HepG2 (cell line): ENCODE measurements at regions not wholly inside any gene's neighbourhood (a gene's known extent, or its start where the extent isn't known, plus 50 kb on each side); places are given as distances from the start of the nearest gene placed in this dataset.

Experiments used
- ATAC-seq: fragments of 200-7000 bp; cut with Tn5 transposase; 3 replicates; pipeline ENCODE4 v1.9.1; 2020; ENCODE audit warnings: mild to moderate bottlenecking, moderate library complexity
- BruUV-seq: library from RNA; stranded (reverse); fragments of 400-500 nt; replicated peaks from 2 replicates; lab custom pipeline; 2021; lab: Mats Ljungman, UMichigan
- CTCF ChIA-PET: fragments of 300-600 bp; formaldehyde crosslinking; extraction: SDS; loops from one replicate; lab custom pipeline; 2021; ENCODE audit warnings: low total read pairs, inconsistent platforms, low intra/inter-chr PET ratio; lab: Yijun Ruan, JAX
- POLR2A ChIA-PET: fragments of 350-600 bp; sonication (Branson Sonifier 250); formaldehyde crosslinking; loops from one replicate; lab custom pipeline; 2020; ENCODE audit warnings: antibody characterized with exemption, inconsistent platforms; lab: Yijun Ruan, JAX
- DNase-seq: peaks from one replicate; pipeline ENCODE4 v3.0.0-alpha.2; 2015; ENCODE audit warnings: low spot score
- FAIRE-seq: peaks from 3 replicates; lab custom pipeline; 2011; peaks lifted over from hg19 to GRCh38; lab: Jason Lieb, UNC
- H2AFZ ChIP-seq: one replicate; pipeline ENCODE4 v1.6.1; 2011; ENCODE audit warnings: low read length, inconsistent platforms
- H3K27ac ChIP-seq: fragments of 300-600 bp; 3 replicates; pipeline ENCODE4 v1.8.0; 2011; ENCODE audit warnings: mixed run types, mild to moderate bottlenecking, mixed read lengths, low read length, inconsistent platforms; ENCODE audit not compliant: insufficient read depth; ENCODE audit errors: extremely low read length
- H3K27me3 ChIP-seq, 2 experiments: fragments of 200-600 bp in 1 of 2; 2 replicates in 1 of 2; 3 replicates in 1 of 2; pipeline versions ENCODE4 v1.6.0 to v1.8.0; 2011; ENCODE audit warnings: low read length in 2 of 2, mild to moderate bottlenecking in 2 of 2, moderate library complexity in 2 of 2, inconsistent platforms in 1 of 2; ENCODE audit not compliant: insufficient read depth in 2 of 2, control insufficient read depth in 1 of 2
- H3K36me3 ChIP-seq, 2 experiments: fragments of 200-600 bp in 1 of 2; replicated peaks in 1 of 2; 2 replicates in 1 of 2; 3 replicates in 1 of 2; pipeline versions ENCODE4 v1.5.1 to v1.8.0; 2011; ENCODE audit warnings: low read length in 2 of 2, inconsistent platforms in 1 of 2; ENCODE audit not compliant: insufficient read depth in 2 of 2, control insufficient read depth in 1 of 2
- H3K4me1 ChIP-seq: 2 replicates; pipeline ENCODE4 v1.5.1; 2012; ENCODE audit warnings: low read length, inconsistent platforms; ENCODE audit not compliant: insufficient read depth
- H3K4me2 ChIP-seq: 2 replicates; pipeline ENCODE4 v1.6.0; 2011; ENCODE audit warnings: low read depth, low read length, inconsistent platforms
- H3K4me3 ChIP-seq, 3 experiments: fragments of 200-600 bp in 1 of 3; sonication (generic), shearing (Covaris generic) in 1 of 3; replicated peaks in 1 of 3; 2 replicates each; pipeline ENCODE4 v1.5.1; 2011 to 2016; ENCODE audit warnings: low read length in 3 of 3, inconsistent platforms in 2 of 3, low read depth in 2 of 3, mild to moderate bottlenecking in 2 of 3, control low read depth in 1 of 3, mixed read lengths in 1 of 3; ENCODE audit not compliant: insufficient read depth in 1 of 3
- H3K79me2 ChIP-seq: one replicate; pipeline ENCODE4 v1.6.1; 2011; ENCODE audit warnings: low read length, inconsistent platforms; ENCODE audit not compliant: insufficient read depth
- H3K9ac ChIP-seq: 2 replicates; pipeline ENCODE4 v1.6.0; 2011; ENCODE audit warnings: mild to moderate bottlenecking, low read depth, low read length, inconsistent platforms; ENCODE audit not compliant: insufficient read depth
- H3K9me3 ChIP-seq: 2 replicates; pipeline ENCODE4 v1.5.1; 2012; ENCODE audit warnings: mild to moderate bottlenecking, low read length
- H4K20me1 ChIP-seq: 2 replicates; pipeline ENCODE4 v1.6.0; 2011; ENCODE audit warnings: inconsistent platforms, mild to moderate bottlenecking, low read length, moderate library complexity; ENCODE audit not compliant: insufficient read depth
- ATF1 ChIP-seq: IDR thresholded peaks from 2 replicates; pipeline ENCODE4 v1.6.1; 2016; ENCODE audit warnings: mild to moderate bottlenecking, control low read depth
- NR2F1 ChIP-seq, 2 experiments: fragments of 450-650 bp in 1 of 2; formaldehyde crosslinking in 1 of 2; IDR thresholded peaks; 2 replicates each; pipeline versions ENCODE4 v1.5.0 to v1.6.1; 2016 to 2020; ENCODE audit warnings: mild to moderate bottlenecking in 1 of 2, missing compliant biosample characterization in 1 of 2, missing genetic modification reagents in 1 of 2, moderate library complexity in 1 of 2
- STAT6 ChIP-seq: sonication (generic); formaldehyde crosslinking; IDR thresholded peaks from 2 replicates; pipeline ENCODE4 v1.4.0; 2020; ENCODE audit warnings: missing genetic modification reagents, mild to moderate bottlenecking, borderline replicate concordance
- TBX2 ChIP-seq: sonication (generic); formaldehyde crosslinking; IDR thresholded peaks from 2 replicates; pipeline ENCODE4 v1.5.0; 2020; ENCODE audit warnings: missing genetic modification reagents, mild to moderate bottlenecking, borderline replicate concordance
- ZNF274 ChIP-seq: sonication (generic); formaldehyde crosslinking; IDR thresholded peaks from 2 replicates; pipeline ENCODE4 v1.5.1; 2020; ENCODE audit warnings: mild to moderate bottlenecking, missing genetic modification reagents
- ZNF282 ChIP-seq: fragments of 450-650 bp; IDR thresholded peaks from 2 replicates; pipeline ENCODE4 v1.6.1; 2018; ENCODE audit not compliant: partially characterized antibody
- ZNF558 ChIP-seq: sonication (generic); formaldehyde crosslinking; IDR thresholded peaks from 2 replicates; pipeline ENCODE4 v1.9.0; 2022; ENCODE audit warnings: mild to moderate bottlenecking, missing genetic modification reagents, borderline replicate concordance
- ZSCAN9 ChIP-seq: IDR thresholded peaks from 2 replicates; pipeline ENCODE4 v1.6.1; 2016; ENCODE audit warnings: borderline replicate concordance
- WGBS: methylation state at CpG from one replicate; pipeline ENCODE4 v1.1.6; 2017; ENCODE audit warnings: low lambda C conversion rate; 5-methylcytosine and 5-hydroxymethylcytosine counted together
- in situ Hi-C: cut with HindIII; loops from 2 replicates; pipeline ENCODE4 v1.10.0; 2017; ENCODE audit warnings: low pct_unique_long_range_greater_than_20kb; ENCODE audit not compliant: extremely low pct_ligation_motif_present
- intact Hi-C: fragments of 100-400 bp; cut with micrococcal nuclease; formaldehyde crosslinking; loops from one replicate; pipeline ENCODE4 v1.10.0; 2022; ENCODE audit not compliant: unreplicated experiment

- ATAC-seq (no peak), FAIRE-seq (no peak), DNase-seq (no peak)
- Histone ChIP-seq H3K4me2 (no peak overlapping the region), H3K4me3 (no peak overlapping the region), H3K4me1 (no peaks in the 10 kb centered on the region), H3K79me2 (no peaks in the 10 kb centered on the region), H4K20me1 (no peaks in the 10 kb centered on the region), H3K27me3 (no peaks in the 10 kb centered on the region; a peak in 2 of 5 replicates), H3K27ac (no peak overlapping the region), H2AFZ (no peak overlapping the region), H3K36me3 (no peaks in the 10 kb centered on the region), H3K9me3 (no peaks in the 10 kb centered on the region)
- 17% methylated on average over 13 of the region's 13 CpGs for WGBS
- BruUV-seq: no TSS peak
- CTCF ChIA-PET: no interaction called here
- TF ChIP-seq ATF1 (CRISPR knock-in tag) (no peak), STAT6 (CRISPR knock-in tag) (no peak), ZNF558 (CRISPR knock-in tag) (no peak), ZNF274 (CRISPR knock-in tag) (no peak), ZSCAN9 (no peak), TBX2 (CRISPR knock-in tag) (no peak), NR2F1 (CRISPR knock-in tag; IDR thresholded peaks at IDR 0.05) (no peak), ZNF282 (no peak)
- TF ChIP-seq, all 625 proteins: peak for 0
- no peak overlapping the region for H3K9ac ChIP-seq
- intact Hi-C loops: no loop called here
- POLR2A ChIA-PET: no interaction called here
- in situ Hi-C loops: no loop called here
Observed at GRCh38 chrX:843306-843705, 212.7 kb downstream of the SHOX start.
